HG03469 (cell line): ENCODE measurements at regions not wholly inside any gene's neighbourhood (a gene's known extent, or its start where the extent isn't known, plus 50 kb on each side); places are given as distances from the start of the nearest gene placed in this dataset.
A peak's percentile ranks its signal among the peaks of the same experiment; 100 is the strongest.
"Not testable (repeated sequence)": the region's sequence is repeated elsewhere in the genome, so short reads cannot be mapped to it uniquely, and the experiment has no call there.

Experiments used
- ATAC-seq: cut with Tn5 transposase; IDR thresholded peaks from one replicate; pipeline ENCODE4 v1.9.1; 2021; ENCODE audit warnings: mild to moderate bottlenecking, moderate library complexity, moderate number of reproducible peaks; ENCODE audit not compliant: unreplicated experiment

GRCh38 chr13:111757094-111757493 is 309.9 kb upstream of the SOX1 start:
- not testable (repeated sequence) for ATAC-seq

GRCh38 chr13:111757618-111758017 is 309.3 kb upstream of the SOX1 start:
- not testable (repeated sequence) for ATAC-seq

GRCh38 chr13:111763001-111763872 is 303.7 kb upstream of the SOX1 start:
- ATAC-seq, result not testable (repeated sequence)

- ATAC-seq, result not testable (repeated sequence)
Observed at GRCh38 chr13:111764550-111764949, 302.4 kb upstream of the SOX1 start.

GRCh38 chr13:111764996-111765395 is 302.0 kb upstream of the SOX1 start:
- ATAC-seq, result not testable (repeated sequence)

- not testable (repeated sequence) for ATAC-seq
Observed at GRCh38 chr13:111775718-111776117, 291.2 kb upstream of the SOX1 start.

- ATAC-seq, result peak; percentile 50
Observed at GRCh38 chr13:111777351-111777750, 289.6 kb upstream of the SOX1 start.

- not testable (repeated sequence) for ATAC-seq
Observed at GRCh38 chr13:111781395-111781794, 285.6 kb upstream of the SOX1 start.

- not testable (repeated sequence) for ATAC-seq
Observed at GRCh38 chr13:111787321-111787720, 279.6 kb upstream of the SOX1 start.

- ATAC-seq, result no peak
Observed at GRCh38 chr13:111789011-111789410, 277.9 kb upstream of the SOX1 start.

GRCh38 chr13:111789420-111789819 is 277.5 kb upstream of the SOX1 start:
- no peak for ATAC-seq

- ATAC-seq, result no peak
Observed at GRCh38 chr13:111790621-111791020, 276.3 kb upstream of the SOX1 start.

GRCh38 chr13:111791131-111791530 is 275.8 kb upstream of the SOX1 start:
- no peak for ATAC-seq

GRCh38 chr13:111792956-111793355 is 274.0 kb upstream of the SOX1 start:
- ATAC-seq, result no peak
